GM18502 (cell line): ENCODE measurements at regions not wholly inside any gene's neighbourhood (a gene's known extent, or its start where the extent isn't known, plus 50 kb on each side); places are given as distances from the start of the nearest gene placed in this dataset.
"Not testable (repeated sequence)": the region's sequence is repeated elsewhere in the genome, so short reads cannot be mapped to it uniquely, and the experiment has no call there.

Source experiments
- ATAC-seq: cut with Tn5 transposase; IDR thresholded peaks from one replicate; pipeline ENCODE4 v1.9.1; 2021; ENCODE audit warnings: mild to moderate bottlenecking; ENCODE audit not compliant: unreplicated experiment, poor library complexity

DNA sequence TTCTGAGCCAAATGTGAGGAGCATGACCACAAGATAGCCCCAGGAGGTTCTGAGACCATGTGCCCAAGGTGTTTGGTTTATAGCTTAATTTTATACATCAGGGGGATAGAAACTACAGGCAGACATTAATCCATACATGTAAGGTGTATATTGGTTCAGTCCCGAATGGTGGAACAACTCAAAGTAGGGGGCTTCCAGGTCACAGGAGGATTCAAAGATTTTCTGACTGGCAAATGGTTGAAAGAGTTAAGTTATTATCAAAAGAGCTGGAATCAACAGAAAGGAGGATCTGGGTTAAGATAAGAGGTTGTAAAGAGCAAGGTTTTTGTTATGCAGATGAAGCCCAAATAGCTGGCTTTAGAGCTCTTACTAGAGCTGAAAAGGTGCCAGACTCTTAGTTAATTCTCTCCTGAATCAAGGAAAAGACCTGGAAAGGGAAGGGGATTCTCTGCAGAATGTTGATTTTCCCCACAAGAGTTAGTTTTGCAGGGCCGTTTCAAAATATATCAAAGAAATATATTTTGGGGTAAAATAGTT, 640.0 kb downstream of the IPMK start:
- no peak for ATAC-seq

- ATAC-seq, result no peak
Observed at GRCh38 chr10:57624856-57625592, 642.7 kb downstream of the IPMK start.

DNA sequence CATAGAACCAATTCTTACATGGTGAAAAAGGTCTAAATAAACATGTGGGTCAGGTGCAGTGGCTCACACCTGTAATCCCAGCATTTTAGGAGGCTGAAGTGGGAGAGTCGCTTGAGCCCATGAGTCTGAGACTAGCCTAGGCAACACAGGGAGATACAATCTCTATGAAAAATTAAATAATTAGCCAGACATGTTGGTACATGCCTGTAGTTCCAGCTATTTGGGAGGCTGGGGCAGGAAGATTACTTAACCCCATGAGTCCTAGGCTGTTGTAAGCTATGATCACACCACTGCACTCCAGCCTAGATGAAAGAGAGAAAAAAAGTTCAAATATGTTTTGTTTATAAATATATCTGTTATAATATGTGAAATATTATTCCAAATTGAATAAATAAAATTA, 643.6 kb downstream of the IPMK start:
- no peak for ATAC-seq

GRCh38 chr10:57621466-57621865, 646.2 kb downstream of the IPMK start:
- ATAC-seq, result no peak

DNA sequence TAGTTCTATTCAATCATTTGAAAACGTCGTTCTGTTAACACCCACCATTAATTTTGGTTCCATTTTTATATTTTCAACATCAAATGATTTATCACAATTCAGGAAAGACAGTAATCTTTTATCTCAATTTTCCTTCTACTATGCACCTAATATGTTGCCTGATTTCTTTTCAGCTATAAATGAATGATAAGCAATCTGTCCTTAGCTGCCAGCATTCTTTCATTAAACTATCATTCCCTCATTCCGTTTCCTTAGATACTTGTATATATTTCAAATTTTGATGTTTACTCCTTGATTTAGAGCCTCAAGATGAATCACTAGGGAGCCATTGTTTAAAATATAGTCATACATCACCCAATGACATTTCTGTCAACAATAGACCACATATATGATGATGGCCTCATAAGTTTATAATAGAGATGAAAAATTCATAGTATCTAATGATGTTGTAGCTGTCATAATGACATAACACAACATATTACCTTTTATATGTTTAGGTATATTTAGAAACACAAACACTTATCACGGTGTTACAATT, 661.7 kb downstream of the IPMK start:
- no peak for ATAC-seq

GRCh38 chr10:57599440-57599839, 668.3 kb downstream of the IPMK start:
- ATAC-seq, result no peak

GRCh38 chr10:57593983-57594573, 673.6 kb downstream of the IPMK start:
- no peak for ATAC-seq

DNA sequence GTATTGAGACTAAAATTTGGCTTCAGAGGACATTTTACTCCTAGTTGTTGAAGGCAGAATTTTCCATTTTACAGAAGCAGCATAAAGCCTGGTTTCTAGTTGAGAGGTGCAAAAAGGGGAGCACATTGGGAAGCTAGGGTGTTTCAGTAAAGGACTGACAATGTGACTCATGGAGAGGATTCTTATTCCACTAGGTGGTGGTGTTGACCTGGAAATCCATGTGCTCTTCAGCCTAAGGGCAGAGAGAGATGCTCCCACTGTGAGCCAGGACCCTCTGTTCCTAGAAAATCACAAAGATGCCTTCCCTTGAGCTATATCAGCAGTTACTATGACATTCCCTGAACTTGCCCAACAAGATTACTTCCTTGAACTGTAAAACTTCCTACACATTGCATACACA, 687.8 kb downstream of the IPMK start:
- ATAC-seq, result peak; percentile 57

- ATAC-seq, result no peak
Observed at GRCh38 chr10:57562211-57562610, 705.5 kb downstream of the IPMK start.

DNA sequence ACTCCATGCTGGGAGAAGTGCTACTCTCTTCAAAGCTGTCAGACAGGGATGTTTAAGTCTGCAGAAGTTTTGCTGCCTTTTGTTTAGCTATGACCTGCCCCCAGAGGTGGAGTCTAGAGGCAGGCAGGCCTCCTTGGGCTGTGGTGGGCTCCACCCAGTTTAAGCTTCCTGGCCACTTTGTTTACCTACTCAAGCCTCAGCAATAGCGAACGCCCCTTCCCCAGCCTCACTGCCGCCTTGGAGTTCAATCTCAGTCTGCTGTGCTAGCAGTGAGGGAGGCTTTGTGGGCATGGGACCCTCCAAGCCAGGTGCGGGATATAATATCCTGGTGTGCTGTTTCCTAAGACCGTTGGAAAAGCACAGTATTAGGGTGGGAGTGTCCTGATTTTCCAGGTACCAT, 715.9 kb downstream of the IPMK start:
- ATAC-seq, result not testable (repeated sequence)

- ATAC-seq, result no peak
Observed at GRCh38 chr10:57535306-57535705, 732.4 kb downstream of the IPMK start.

DNA sequence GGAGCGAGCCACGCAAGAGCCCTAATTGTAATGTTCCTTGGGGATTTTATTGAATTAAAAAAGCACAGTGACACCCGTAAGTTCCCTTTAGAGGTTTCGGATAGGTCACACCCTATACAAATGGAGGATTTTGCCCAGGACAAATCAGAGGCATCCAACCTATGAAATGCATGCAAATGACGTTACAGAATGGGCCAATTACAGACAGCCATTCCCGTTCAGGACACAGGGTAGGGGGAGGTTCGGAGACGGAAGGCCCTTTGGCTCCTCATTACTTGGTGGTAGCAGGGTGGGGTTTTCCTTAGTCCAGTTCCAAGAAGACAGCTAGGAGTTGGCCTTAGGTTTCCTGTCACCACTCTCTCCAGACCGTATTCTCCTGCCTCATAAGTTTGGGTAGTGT, 754.1 kb downstream of the IPMK start:
- no peak for ATAC-seq

- no peak for ATAC-seq
Observed at GRCh38 chr10:57507788-57508187, 759.9 kb downstream of the IPMK start.

DNA sequence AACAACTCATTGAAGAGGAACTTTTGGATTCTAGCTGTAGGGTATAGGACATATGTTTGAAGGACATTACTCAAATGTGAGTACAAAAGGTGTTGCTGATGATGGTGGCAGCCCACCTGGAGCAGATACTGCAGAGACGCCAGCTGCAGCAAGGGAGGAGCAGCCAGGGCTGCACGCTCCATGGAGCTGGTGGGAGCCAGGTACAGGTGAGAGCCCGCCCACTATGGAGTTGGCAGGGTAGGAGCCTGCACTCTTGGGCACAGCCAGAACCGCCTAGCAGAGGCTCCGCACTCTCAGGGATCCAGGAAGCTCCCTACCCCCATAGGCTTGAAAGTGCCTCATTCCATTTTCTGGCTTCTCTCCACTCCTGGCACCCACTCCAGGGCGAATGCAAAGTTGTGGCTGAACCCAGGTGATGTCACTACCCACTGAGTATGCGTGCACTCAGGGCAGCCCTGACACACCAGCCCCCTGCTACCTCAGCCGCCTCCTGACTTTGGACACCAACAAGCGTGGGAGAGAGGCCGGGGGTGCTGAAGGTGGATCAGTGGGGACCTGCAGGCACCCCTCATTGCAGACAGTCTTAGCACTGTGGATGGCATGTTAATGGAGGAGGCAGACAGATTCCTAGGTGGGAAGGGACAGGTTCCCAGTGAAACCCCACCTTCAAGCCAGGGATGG, 761.1 kb downstream of the IPMK start:
- no peak for ATAC-seq

- ATAC-seq, result no peak
Observed at GRCh38 chr10:57494486-57494885, 773.2 kb downstream of the IPMK start.

DNA sequence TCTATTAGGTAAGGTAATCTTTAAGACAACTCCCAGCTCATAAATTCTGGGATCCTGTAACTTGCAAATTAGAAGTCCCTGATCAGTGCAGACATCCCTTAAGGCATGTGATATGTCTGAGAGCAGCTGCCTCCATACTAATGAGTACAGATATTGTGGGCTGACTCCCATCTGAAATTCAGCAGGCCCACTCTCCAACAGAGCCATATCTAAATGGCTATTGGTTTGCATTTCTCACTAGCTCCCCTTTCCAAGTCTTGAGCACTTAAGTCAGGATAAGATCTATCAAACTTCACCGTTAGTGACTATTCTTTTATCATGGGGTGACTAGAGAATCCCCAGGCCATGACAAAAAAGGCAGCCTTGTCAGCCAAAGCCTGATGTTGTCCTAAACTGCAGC, 785.4 kb downstream of the IPMK start:
- ATAC-seq, result no peak

GRCh38 chr10:57472823-57473619, 794.7 kb downstream of the IPMK start:
- ATAC-seq, result no peak

DNA sequence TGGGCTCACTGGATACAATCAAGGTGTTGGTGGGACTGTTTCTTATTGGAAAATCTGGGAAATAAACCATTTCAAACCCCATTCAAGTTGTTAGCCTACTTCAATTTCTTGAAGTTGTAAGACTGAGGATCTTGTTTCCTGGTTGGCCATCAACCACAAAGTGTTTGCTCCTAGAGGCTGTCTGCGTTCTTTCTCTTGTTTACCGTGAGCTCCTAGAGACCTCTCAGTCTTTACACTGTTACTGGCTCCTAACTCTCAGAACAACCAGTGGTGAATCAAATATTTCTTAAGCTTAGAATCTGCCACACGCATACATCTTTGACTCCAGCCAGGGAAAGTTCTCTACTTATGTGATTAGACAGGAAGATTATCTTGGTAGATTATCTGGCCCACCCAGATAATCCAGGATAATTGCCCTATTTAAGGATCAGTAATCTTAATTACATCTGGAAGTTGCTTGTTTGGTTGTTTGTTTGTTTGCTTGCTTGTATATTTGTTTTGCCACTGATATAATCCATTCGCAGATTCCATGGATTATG, 798.7 kb downstream of the IPMK start:
- no peak for ATAC-seq

DNA sequence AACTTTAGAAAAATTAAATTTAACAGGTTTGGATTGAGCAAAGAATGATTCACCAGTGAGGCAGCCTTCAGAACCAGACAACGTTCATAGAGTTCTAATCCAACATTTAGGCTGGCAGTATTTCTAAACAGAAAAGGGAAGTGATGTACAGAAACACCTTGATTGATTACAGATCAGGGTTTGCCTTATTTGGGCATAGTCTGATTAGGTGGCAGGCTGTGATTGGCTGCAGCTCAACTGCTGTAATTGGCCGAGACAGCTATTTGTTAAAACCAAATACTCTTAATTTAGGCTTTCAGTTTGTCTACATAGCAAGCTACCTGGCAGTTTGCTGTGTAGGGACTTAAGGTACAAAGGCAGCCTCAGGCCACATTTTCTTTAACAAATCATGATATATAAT, 802.5 kb downstream of the IPMK start:
- ATAC-seq, result no peak

- ATAC-seq, result no peak
Observed at GRCh38 chr10:57460540-57460939, 807.2 kb downstream of the IPMK start.
